Right forelimb (tissue), 1 donor: ENCODE measurements at regions not wholly inside any gene's neighbourhood (a gene's known extent, or its start where the extent isn't known, plus 50 kb on each side); places are given as distances from the start of the nearest gene placed in this dataset.

ENCODE experiments used
- DNase-seq: peaks from one replicate; pipeline ENCODE4 v3.0.0-alpha.2; 2018

GRCh38 chr1:190540366-190540765 lies 62.7 kb upstream of the BRINP3 start:
- no peak for DNase-seq

GRCh38 chr1:190551638-190552037 lies 74.0 kb upstream of the BRINP3 start:
- DNase-seq, result no peak

DNA sequence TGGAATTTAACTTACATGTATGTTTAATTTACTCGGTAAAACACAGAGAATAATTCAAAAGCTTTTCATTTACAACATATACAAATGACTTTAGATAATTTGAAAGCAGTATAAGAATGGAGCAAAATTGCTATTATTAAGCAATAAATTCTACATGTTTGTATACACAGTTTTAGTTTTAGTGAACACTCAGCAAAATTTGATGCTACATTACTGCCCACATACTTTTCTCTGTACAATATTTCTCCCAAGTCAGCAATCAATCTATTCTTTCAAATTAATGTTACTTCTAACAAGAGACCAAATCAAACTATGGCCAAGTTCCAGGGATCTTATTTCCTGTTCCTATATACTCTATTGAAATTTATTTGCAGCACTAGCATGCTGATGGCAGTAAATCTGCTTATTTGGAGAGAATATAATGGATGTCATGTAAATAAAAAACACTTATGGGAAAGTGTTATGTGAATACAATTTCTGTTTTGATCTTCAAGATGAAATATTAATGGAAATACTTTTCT lies 82.6 kb upstream of the BRINP3 start:
- no peak for DNase-seq

- no peak for DNase-seq
Observed at GRCh38 chr1:190563230-190563629, 85.6 kb upstream of the BRINP3 start.

DNA sequence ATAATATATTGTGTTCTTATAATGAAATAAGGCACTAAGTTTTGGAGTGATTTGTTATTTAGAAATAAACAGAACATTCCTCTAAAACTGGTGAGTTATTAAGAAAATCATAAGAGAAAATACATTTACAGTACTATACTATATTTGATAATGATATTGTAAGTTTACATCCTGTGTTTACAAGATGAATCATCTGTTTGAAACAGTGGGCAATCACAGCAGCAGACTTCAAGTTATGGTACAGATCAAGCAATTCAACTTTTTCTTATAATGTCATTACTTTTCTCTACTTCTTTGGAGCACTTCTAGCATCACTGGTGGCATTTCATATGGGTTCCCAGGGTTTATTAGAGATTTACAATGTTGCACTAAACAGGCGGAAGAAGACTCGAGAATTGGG lies 86.5 kb upstream of the BRINP3 start:
- DNase-seq, result no peak

DNA sequence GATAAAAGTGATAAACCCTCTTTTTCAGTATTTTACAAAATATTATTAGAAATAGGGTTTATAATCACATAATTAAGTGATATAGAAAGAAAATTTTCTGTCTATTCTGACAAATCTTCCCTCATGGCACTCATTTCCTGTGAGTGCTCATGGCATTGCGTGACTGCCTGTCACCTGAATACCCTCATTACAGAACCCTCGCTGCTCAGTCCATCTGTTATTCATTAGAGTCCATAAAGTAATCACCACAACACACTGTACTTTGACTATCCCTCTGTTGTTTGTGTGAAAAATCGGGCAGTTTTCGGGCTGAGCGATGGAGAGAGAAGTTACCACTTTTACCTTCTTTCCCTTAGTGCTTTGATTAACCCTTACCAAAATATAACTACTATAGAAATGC lies 100.4 kb upstream of the BRINP3 start:
- no peak for DNase-seq

DNA sequence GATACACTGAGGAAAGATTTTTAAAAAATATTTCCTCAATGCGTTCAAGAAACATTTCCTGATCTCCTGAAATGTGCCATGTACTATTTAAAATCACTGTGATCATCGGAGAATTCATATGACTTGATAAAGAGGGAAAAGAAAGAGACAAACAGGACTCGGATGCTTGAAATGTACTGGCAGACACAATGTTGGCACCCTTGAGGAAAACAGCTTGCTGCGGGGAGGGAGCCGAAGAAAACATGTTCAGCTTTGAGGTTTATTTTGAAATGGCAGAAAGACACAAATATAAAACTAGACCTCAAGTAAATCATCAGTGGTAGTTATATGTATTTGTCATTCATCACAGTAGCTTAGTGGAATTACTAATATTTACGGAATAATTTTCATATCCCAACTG lies 100.9 kb upstream of the BRINP3 start:
- DNase-seq, result no peak

DNA sequence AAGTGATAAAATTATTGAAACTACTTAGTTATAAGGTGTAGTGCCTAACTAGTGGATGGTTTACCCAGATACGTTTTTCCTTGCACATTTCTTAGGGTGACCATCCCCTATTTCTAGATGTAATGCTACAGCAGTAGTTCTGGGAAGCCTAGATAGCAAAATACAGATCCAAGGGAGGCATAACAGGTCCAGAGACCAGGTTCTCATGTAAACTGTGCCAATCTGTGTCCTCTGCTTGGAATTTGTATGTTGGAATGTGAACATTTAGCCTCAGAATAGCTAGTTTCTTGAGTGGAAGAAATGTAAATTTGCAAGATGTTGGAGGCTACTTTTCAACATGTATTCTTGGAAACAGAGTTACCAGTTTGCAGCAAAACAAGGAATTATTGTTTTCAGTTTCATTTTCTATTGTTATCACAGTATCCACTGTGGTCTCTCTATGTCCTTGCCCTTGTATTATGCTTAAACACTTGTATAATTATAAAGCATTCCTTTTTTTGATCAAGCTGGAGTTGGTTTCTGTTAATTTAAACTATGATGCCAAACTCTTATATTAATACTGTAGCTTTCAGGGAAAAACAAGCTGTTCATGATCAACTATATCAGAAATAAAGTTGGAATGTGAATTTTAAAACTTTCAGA lies 102.0 kb upstream of the BRINP3 start:
- no peak for DNase-seq

DNA sequence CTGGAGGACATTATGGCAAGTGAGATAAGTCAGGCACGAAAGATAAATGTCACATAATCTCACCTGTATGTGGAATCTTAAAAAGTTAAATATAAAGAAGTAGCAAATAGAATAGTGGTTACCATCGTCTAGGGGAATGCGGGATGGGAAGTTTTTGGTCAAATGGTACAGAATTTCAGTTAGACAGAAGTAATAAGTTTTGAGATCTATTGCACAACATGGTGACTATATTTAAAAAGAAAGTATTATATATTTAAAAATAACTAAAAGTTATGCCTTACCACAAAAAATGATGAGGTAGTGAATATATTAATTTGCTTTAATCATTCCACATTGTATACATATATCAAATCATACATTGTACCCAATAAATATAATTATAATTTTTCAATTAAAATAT lies 106.2 kb upstream of the BRINP3 start:
- no peak for DNase-seq

DNA sequence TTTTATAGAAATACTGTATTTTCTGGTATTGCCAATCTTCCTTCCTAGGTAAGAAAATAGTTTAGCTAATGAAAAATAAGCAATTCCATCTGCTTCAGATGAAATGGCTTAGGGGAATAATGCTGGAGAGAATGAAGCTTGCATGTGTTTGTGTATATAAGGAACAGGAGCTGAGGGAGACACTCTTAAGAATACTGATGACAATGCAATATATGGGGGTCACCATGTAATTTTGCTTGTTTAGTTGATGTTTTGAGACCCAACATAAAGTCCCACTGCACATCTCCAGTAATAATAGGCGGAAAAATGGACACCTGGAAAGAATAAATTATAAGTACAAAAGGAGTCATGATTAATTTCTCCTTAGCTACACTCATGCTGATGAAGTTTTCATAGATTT lies 110.8 kb upstream of the BRINP3 start:
- no peak for DNase-seq

DNA sequence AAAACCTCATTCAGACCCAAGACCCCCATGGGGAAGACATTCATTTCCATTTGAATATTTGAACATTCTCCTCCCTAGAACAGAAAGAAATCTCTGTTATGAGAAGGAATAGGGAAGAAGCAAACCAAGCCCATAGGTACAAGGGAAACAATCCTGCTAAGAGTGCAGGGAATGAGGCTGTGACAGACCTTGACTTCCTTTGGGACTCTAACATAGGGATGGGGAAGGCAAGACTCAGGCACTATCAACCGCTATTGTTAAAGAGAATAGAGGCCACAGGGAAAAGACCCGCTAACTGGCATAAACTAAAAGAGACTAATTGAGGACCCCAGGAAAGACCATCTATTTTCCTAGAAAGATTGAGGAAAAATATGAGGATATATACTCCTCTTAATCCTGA lies 117.8 kb upstream of the BRINP3 start:
- DNase-seq, result no peak

DNA sequence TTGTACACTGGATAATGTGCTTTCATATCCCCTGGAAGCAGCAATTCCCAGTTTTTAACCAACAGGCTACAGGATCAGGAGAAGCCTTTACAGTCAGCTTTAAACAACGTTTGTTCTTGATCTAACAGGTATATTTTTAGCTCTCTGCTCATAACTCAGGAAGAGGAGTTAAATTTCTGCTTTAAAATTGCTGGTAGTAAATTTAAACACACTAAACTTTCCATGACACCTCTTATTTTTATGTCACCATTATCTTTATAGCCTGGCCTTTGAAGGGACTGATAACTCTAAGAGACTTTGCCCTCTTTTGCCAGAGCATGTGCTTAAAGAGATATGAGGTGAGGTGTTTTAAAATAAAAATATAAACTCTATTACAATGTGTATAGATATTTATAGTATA lies 119.6 kb upstream of the BRINP3 start:
- DNase-seq, result no peak

DNA sequence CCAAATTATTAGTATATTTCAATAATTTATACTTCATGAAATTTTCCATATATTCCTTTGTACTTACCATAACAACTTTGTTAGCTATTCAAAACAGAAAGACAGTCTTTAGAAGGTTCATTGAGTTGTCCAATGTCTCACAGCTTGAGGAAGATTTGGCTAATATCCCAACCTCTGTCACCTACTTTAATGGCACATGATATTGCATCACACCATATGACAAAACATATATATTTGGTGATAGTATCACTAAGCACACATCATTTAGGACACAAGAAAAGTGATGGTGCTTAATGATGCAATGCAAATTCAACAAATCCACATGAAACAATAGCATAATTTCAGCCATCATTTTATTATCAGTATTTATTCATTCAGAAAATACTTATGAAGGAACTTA lies 122.0 kb upstream of the BRINP3 start:
- DNase-seq, result no peak

GRCh38 chr1:190602325-190602724 lies 124.7 kb upstream of the BRINP3 start:
- no peak for DNase-seq

- DNase-seq, result no peak
Observed at GRCh38 chr1:190608282-190608681, 130.6 kb upstream of the BRINP3 start.

DNA sequence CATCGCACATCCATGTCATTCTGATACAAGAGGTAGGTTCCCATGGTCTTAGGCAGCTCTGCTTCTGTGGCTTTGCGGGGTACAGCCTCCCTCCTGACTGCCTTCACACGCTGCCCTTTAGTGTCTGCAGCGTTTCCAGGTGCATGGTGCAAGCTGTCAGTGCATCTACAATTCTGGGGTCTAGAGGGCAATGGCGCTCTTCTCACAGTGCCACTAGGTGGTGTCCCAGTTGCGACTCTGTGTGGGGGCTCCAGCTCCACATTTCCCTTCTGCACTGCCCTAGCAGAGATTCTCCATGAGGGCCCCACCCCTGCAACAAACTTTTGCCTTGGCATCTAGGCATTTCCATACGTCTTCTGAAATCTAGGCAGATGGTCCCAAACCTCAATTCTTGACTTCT lies 138.2 kb upstream of the BRINP3 start:
- DNase-seq, result no peak

GRCh38 chr1:190616235-190616634 lies 138.6 kb upstream of the BRINP3 start:
- no peak for DNase-seq

- no peak for DNase-seq
Observed at GRCh38 chr1:190619724-190620123, 142.1 kb upstream of the BRINP3 start.

GRCh38 chr1:190633488-190633887 lies 155.8 kb upstream of the BRINP3 start:
- no peak for DNase-seq

GRCh38 chr1:190634134-190634533 lies 156.5 kb upstream of the BRINP3 start:
- DNase-seq, result no peak

DNA sequence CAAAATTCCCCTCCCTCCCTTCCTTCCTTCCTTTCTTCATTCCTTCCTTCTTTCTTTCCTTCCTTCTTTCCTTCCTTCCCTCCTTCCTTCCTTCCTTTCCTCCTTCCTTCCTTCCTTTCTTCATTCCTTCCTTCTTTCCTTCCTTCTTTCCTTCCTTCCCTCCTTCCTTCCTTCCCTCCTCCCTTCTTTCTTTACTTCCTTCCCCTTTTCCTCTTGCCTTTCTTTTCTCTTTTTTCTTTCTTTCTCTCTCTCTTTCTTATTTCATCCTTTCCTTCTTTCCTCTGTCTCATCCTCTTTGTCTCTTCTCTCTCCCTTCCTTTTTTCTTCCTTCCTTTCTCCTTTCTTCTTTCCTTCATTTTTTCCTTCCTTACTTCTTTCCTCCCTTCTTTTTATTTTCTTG lies 171.9 kb upstream of the BRINP3 start:
- DNase-seq, result no peak

- no peak for DNase-seq
Observed at GRCh38 chr1:190658907-190659306, 181.2 kb upstream of the BRINP3 start.

DNA sequence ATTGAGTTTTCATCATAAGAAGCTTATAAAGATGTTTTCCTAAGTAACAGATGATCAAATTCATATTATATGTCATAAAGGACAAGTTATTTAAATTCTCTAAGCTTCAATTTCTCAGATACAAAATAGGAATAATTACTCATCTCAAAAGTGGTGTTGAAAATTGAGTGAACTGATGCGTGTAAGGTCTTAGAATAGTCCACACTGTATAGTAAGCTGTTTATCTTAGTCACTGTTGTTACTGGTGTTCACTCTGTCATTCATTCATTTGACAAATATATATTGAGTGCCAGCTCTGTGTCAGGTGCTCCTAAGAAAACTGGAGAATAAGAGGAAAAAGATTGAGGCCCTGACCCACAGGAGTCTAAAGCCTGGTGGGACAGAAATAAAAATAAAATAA lies 186.3 kb upstream of the BRINP3 start:
- no peak for DNase-seq

DNA sequence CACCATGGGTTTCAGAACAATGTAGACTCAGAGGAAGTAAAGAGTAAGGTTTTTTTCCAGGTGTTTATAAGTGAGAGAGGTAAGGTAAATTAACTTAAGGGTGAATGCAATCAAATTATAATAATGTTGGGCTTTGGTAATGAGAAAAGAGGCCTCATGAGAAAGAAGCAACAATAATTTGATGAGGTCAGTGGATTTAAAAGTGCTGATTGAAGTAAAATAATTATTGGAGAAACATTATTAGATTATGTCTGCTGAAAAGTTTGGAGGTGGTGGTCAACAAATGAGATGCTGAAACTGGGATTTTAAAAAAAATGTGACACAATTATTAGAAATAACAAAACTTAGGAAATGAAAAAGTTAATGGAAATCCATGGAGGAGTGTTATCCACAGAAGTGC lies 187.4 kb upstream of the BRINP3 start:
- no peak for DNase-seq

- no peak for DNase-seq
Observed at GRCh38 chr1:190667914-190668313, 190.2 kb upstream of the BRINP3 start.

GRCh38 chr1:190679044-190679443 lies 201.4 kb upstream of the BRINP3 start:
- DNase-seq, result no peak
